Liver (tissue), 3 donors: ENCODE measurements at regions not wholly inside any gene's neighbourhood (a gene's known extent, or its start where the extent isn't known, plus 50 kb on each side); places are given as distances from the start of the nearest gene placed in this dataset.

ENCODE experiments used
- ATF3 ChIP-seq: IDR thresholded peaks from 2 replicates; pipeline ENCODE4 v1.6.1; 2016; ENCODE audit warnings: antibody characterized with exemption
- CTCF ChIP-seq: fragments of 150-350 bp; IDR thresholded peaks from 2 replicates; pipeline ENCODE4 v1.5.1; 2017; ENCODE audit warnings: improper control_type of control experiment, low read depth, low read length; ENCODE audit not compliant: missing input control
- EGR1 ChIP-seq, 2 donors: IDR thresholded peaks; 2 replicates each; pipeline ENCODE4 v1.6.1; 2016 to 2018; ENCODE audit warnings: antibody characterized with exemption in 2 of 2, low read depth in 2 of 2
- FOXA1 ChIP-seq: IDR thresholded peaks from 2 replicates; pipeline ENCODE4 v1.6.1; 2016; ENCODE audit warnings: antibody characterized with exemption
- GABPA ChIP-seq, 2 donors: IDR thresholded peaks in 1 of 2; conservative IDR thresholded peaks in 1 of 2; 2 replicates each; pipeline ENCODE4 v1.6.1; 2016; ENCODE audit warnings: antibody characterized with exemption in 2 of 2, mild to moderate bottlenecking in 1 of 2, moderate library complexity in 1 of 2
- HNF4A ChIP-seq, 2 donors: conservative IDR thresholded peaks; 2 replicates each; pipeline ENCODE4 v1.6.1; 2016; ENCODE audit warnings: antibody characterized with exemption in 2 of 2, mild to moderate bottlenecking in 2 of 2
- JUND ChIP-seq, 2 donors: IDR thresholded peaks; 2 replicates each; pipeline ENCODE4 v1.6.1; 2016; ENCODE audit warnings: antibody characterized with exemption in 2 of 2
- MAX ChIP-seq: IDR thresholded peaks from 2 replicates; pipeline ENCODE4 v1.6.1; 2016; ENCODE audit warnings: antibody characterized with exemption
- RAD21 ChIP-seq, 2 donors: IDR thresholded peaks; 2 replicates each; pipeline ENCODE4 v1.6.1; 2016; ENCODE audit warnings: antibody characterized with exemption in 2 of 2, mild to moderate bottlenecking in 2 of 2
- REST ChIP-seq: IDR thresholded peaks from 2 replicates; pipeline ENCODE4 v1.6.1; 2016; ENCODE audit warnings: antibody characterized with exemption, mild to moderate bottlenecking
- SP1 ChIP-seq: IDR thresholded peaks from 2 replicates; pipeline ENCODE4 v1.6.1; 2018; ENCODE audit warnings: antibody characterized with exemption, mild to moderate bottlenecking
- TAF1 ChIP-seq: conservative IDR thresholded peaks from 2 replicates; pipeline ENCODE4 v1.6.1; 2016; ENCODE audit warnings: antibody characterized with exemption, mild to moderate bottlenecking
- YY1 ChIP-seq: IDR thresholded peaks from 2 replicates; pipeline ENCODE4 v1.6.1; 2016; ENCODE audit warnings: antibody characterized with exemption, mild to moderate bottlenecking
- ZBTB33 ChIP-seq: IDR thresholded peaks from 2 replicates; pipeline ENCODE4 v1.6.1; 2016; ENCODE audit warnings: antibody characterized with exemption
- donor health status: healthy.
- donor health status: healthy.

GRCh38 chr13:74678308-74678965, 544.2 kb upstream of the KLF12 start:
- no peak for TF ChIP-seq GABPA (IDR thresholded peaks at IDR 0.05 in 1 of 2, conservative IDR thresholded peaks at IDR 0.05 in 1 of 2)
- TF ChIP-seq JUND (IDR thresholded peaks at IDR 0.05) = no peak
- no peak for TF ChIP-seq CTCF
- no peak for TF ChIP-seq YY1
- TF ChIP-seq REST = no peak
- TF ChIP-seq SP1 = no peak
- no peak for TF ChIP-seq TAF1
- no peak for TF ChIP-seq ATF3
- no peak for TF ChIP-seq RAD21 (IDR thresholded peaks at IDR 0.05)
- TF ChIP-seq EGR1 (IDR thresholded peaks at IDR 0.05; ENCODE audit: low read depth in 2 of 2) = no peak
- no peak for TF ChIP-seq MAX
- TF ChIP-seq ZBTB33 = no peak
- no peak for TF ChIP-seq FOXA1
- no peak for TF ChIP-seq HNF4A (conservative IDR thresholded peaks at IDR 0.05)
